ENCODE measurements at regions not wholly inside any gene's neighbourhood (a gene's known extent, or its start where the extent isn't known, plus 50 kb on each side); places are given as distances from the start of the nearest gene placed in this dataset.
"Not testable (repeated sequence)": the region's sequence is repeated elsewhere in the genome, so short reads cannot be mapped to it uniquely, and the experiment has no call there.

- DNase-seq (ENCODE audit: low spot score), result no peak
These were observed 499.1 kb downstream of the NFIB start for GRCh38 chr9:13814647-13815400.

- DNase-seq (ENCODE audit: low spot score), result no peak
These were observed 502.1 kb downstream of the NFIB start for GRCh38 chr9:13811876-13812275.

GRCh38 chr9:13810510-13810909 lies 503.4 kb downstream of the NFIB start:
- DNase-seq (ENCODE audit: low spot score), result no peak

GRCh38 chr9:13809401-13809800 lies 504.5 kb downstream of the NFIB start:
- no peak for DNase-seq (ENCODE audit: low spot score)

- DNase-seq (ENCODE audit: low spot score), result no peak
These were observed 506.8 kb downstream of the NFIB start for GRCh38 chr9:13807118-13807517.

GRCh38 chr9:13806714-13807113 lies 507.2 kb downstream of the NFIB start:
- DNase-seq (ENCODE audit: low spot score), result no peak

- no peak for DNase-seq (ENCODE audit: low spot score)
These were observed 508.4 kb downstream of the NFIB start for GRCh38 chr9:13805546-13805945.

- no peak for DNase-seq (ENCODE audit: low spot score)
These were observed 509.4 kb downstream of the NFIB start for GRCh38 chr9:13804532-13804931.

- DNase-seq (ENCODE audit: low spot score), result no peak
These were observed 513.2 kb downstream of the NFIB start for GRCh38 chr9:13800776-13801175.

- DNase-seq (ENCODE audit: low spot score), result not testable (repeated sequence)
These were observed 516.2 kb downstream of the NFIB start for GRCh38 chr9:13797701-13798100.

GRCh38 chr9:13791816-13792215 lies 512.3 kb upstream of the MPDZ start:
- peak; percentile 23 for DNase-seq (ENCODE audit: low spot score)

GRCh38 chr9:13790055-13790454 lies 510.6 kb upstream of the MPDZ start:
- DNase-seq (ENCODE audit: low spot score), result no peak

GRCh38 chr9:13787234-13787833 lies 507.8 kb upstream of the MPDZ start:
- no peak for DNase-seq (ENCODE audit: low spot score)

- DNase-seq (ENCODE audit: low spot score), result no peak
These were observed 507.2 kb upstream of the MPDZ start for GRCh38 chr9:13786711-13787110.

GRCh38 chr9:13786131-13786530 lies 506.6 kb upstream of the MPDZ start:
- DNase-seq (ENCODE audit: low spot score), result no peak

GRCh38 chr9:13779106-13779505 lies 499.6 kb upstream of the MPDZ start:
- no peak for DNase-seq (ENCODE audit: low spot score)

GRCh38 chr9:13778631-13779030 lies 499.1 kb upstream of the MPDZ start:
- no peak for DNase-seq (ENCODE audit: low spot score)

- DNase-seq (ENCODE audit: low spot score), result no peak
These were observed 491.5 kb upstream of the MPDZ start for GRCh38 chr9:13770956-13771355.

GRCh38 chr9:13769641-13770040 lies 490.1 kb upstream of the MPDZ start:
- DNase-seq (ENCODE audit: low spot score), result no peak

GRCh38 chr9:13769006-13769405 lies 489.5 kb upstream of the MPDZ start:
- no peak for DNase-seq (ENCODE audit: low spot score)

- no peak for DNase-seq (ENCODE audit: low spot score)
These were observed 482.7 kb upstream of the MPDZ start for GRCh38 chr9:13762209-13762608.

- no peak for DNase-seq (ENCODE audit: low spot score)
These were observed 480.1 kb upstream of the MPDZ start for GRCh38 chr9:13759551-13759950.

GRCh38 chr9:13758936-13759335 lies 479.4 kb upstream of the MPDZ start:
- no peak for DNase-seq (ENCODE audit: low spot score)

GRCh38 chr9:13756943-13757342 lies 477.5 kb upstream of the MPDZ start:
- DNase-seq (ENCODE audit: low spot score), result no peak

Data from SW480 (cell line).